Lower lobe of right lung (tissue), 2 donors: ENCODE measurements at regions not wholly inside any gene's neighbourhood (a gene's known extent, or its start where the extent isn't known, plus 50 kb on each side); places are given as distances from the start of the nearest gene placed in this dataset.
"Not testable (repeated sequence)": the region's sequence is repeated elsewhere in the genome, so short reads cannot be mapped to it uniquely, and the experiment has no call there.

Experiments
- ATAC-seq, 2 donors: fragments of 200-7000 bp; cut with Tn5 transposase; one replicate each; pipeline ENCODE4 v1.9.1; 2020 to 2022; ENCODE audit warnings: mild to moderate bottlenecking in 2 of 2, moderate library complexity in 2 of 2
- DNase-seq: peaks from one replicate; pipeline ENCODE4 v3.0.0-alpha.2; 2020
- H3K27ac ChIP-seq: fragments of 200-600 bp; one replicate; pipeline ENCODE4 v1.8.0; 2022
- H3K27me3 ChIP-seq: fragments of 200-600 bp; one replicate; pipeline ENCODE4 v1.8.0; 2022; ENCODE audit warnings: low read depth
- H3K36me3 ChIP-seq: fragments of 200-600 bp; one replicate; pipeline ENCODE4 v1.8.0; 2022; ENCODE audit warnings: mild to moderate bottlenecking
- H3K4me1 ChIP-seq: fragments of 200-600 bp; one replicate; pipeline ENCODE4 v1.8.0; 2022
- H3K4me3 ChIP-seq: fragments of 200-600 bp; one replicate; pipeline ENCODE4 v1.8.0; 2022; ENCODE audit warnings: mild to moderate bottlenecking
- H3K9me3 ChIP-seq: fragments of 200-600 bp; one replicate; pipeline ENCODE4 v1.8.0; 2022
- CTCF ChIP-seq: fragments of 200-600 bp; IDR thresholded peaks from one replicate; pipeline ENCODE4 v1.8.0; 2022; ENCODE audit warnings: antibody characterized with exemption, mild to moderate bottlenecking
- intact Hi-C: fragments of 100-400 bp; cut with DNase I; formaldehyde crosslinking; loops from one replicate; pipeline ENCODE4 v1.11.0; 2022
- donor health status: DM: no; HTN: yes; CAD: no; lungs with severe emphysema.

GRCh38 chr20:36082315-36082915 lies 72.1 kb upstream of the EPB41L1 start:
- Histone ChIP-seq H3K36me3 (no peaks in the 10 kb centered on the region), H3K9me3 (no peaks in the 10 kb centered on the region), H3K27me3 (no peaks in the 10 kb centered on the region), H3K4me3 (no peak overlapping the region), H3K4me1 (peaks cover 16% of the 10 kb centered on the region), H3K27ac (no peak overlapping the region)
- ATAC-seq (no peak), DNase-seq (no peak)
- intact Hi-C loops: no loop called here
- no peak for TF ChIP-seq CTCF

- DNase-seq, H3K36me3 ChIP-seq, H3K27me3 ChIP-seq, H3K9me3 ChIP-seq, intact Hi-C loops, ATAC-seq, H3K4me3 ChIP-seq, H3K27ac ChIP-seq: not testable (repeated sequence)
- peaks cover 16% of the 10 kb centered on the region for H3K4me1 ChIP-seq
These were observed 71.3 kb upstream of the EPB41L1 start for GRCh38 chr20:36083200-36083599.

- Histone ChIP-seq H3K4me3 (no peak overlapping the region), H3K27ac (no peak overlapping the region), H3K4me1 (peaks cover 16% of the 10 kb centered on the region), H3K27me3 (no peaks in the 10 kb centered on the region), H3K9me3 (no peaks in the 10 kb centered on the region), H3K36me3 (no peaks in the 10 kb centered on the region)
- intact Hi-C loops: no loop called here
- ATAC-seq (no peak), DNase-seq (no peak)
- TF ChIP-seq CTCF: no peak
These were observed 70.2 kb upstream of the EPB41L1 start for GRCh38 chr20:36084356-36084755.

GRCh38 chr20:36084897-36085613 lies 69.5 kb upstream of the EPB41L1 start:
- H3K4me1 ChIP-seq: peaks cover 16% of the 10 kb centered on the region
- ATAC-seq (peak; percentile 64 to 79), DNase-seq (no peak)
- intact Hi-C loops: no loop called here
- H3K4me3 ChIP-seq: no peak overlapping the region
- peak overlapping the region; percentile 47 for H3K27ac ChIP-seq
- H3K9me3 ChIP-seq: no peaks in the 10 kb centered on the region
- H3K27me3 ChIP-seq: no peaks in the 10 kb centered on the region
- H3K36me3 ChIP-seq: no peaks in the 10 kb centered on the region
- no peak for TF ChIP-seq CTCF

- H3K4me3 ChIP-seq: no peak overlapping the region
- peak overlapping the region; percentile 47 for H3K27ac ChIP-seq
- no peaks in the 10 kb centered on the region for H3K36me3 ChIP-seq
- peak; percentile 93 to 95 for ATAC-seq
- DNase-seq: peak; percentile 70
- no peak for TF ChIP-seq CTCF
- intact Hi-C loops: no loop called here
- no peaks in the 10 kb centered on the region for H3K9me3 ChIP-seq
- peaks cover 17% of the 10 kb centered on the region for H3K4me1 ChIP-seq
- H3K27me3 ChIP-seq: no peaks in the 10 kb centered on the region
These were observed 68.8 kb upstream of the EPB41L1 start for GRCh38 chr20:36085686-36086267.

- Histone ChIP-seq H3K27me3 (no peaks in the 10 kb centered on the region), H3K4me3 (no peak overlapping the region), H3K4me1 (peaks cover 27% of the 10 kb centered on the region), H3K27ac (peak overlapping the region; percentile 47), H3K9me3 (no peaks in the 10 kb centered on the region), H3K36me3 (no peaks in the 10 kb centered on the region)
- intact Hi-C loops: no loop called here
- no peak for TF ChIP-seq CTCF
- peak; percentile 77 to 81 for ATAC-seq
- no peak for DNase-seq
These were observed 67.8 kb upstream of the EPB41L1 start for GRCh38 chr20:36086767-36087166.
